OCI-LY3 (cell line): ENCODE measurements at regions not wholly inside any gene's neighbourhood (a gene's known extent, or its start where the extent isn't known, plus 50 kb on each side); places are given as distances from the start of the nearest gene placed in this dataset.

Experiments used
- EZH2phosphoT487 ChIP-seq: fragments of 200-600 bp; shearing (Covaris generic); IDR thresholded peaks from 2 replicates; pipeline ENCODE4 v1.6.1; 2018; ENCODE audit warnings: antibody characterized with exemption, mixed run types, low read depth
- TF ChIP-seq, protein P1 (sequence below): fragments of 200-600, 300-600 bp; sonication (generic); IDR thresholded peaks from 2 replicates; pipeline ENCODE4 v1.5.1; 2014; ENCODE audit warnings: antibody characterized with exemption, low read length, low read depth

GRCh38 chr9:17031546-17031945, 103.3 kb upstream of the CNTLN start:
- TF ChIP-seq, protein P1, sequence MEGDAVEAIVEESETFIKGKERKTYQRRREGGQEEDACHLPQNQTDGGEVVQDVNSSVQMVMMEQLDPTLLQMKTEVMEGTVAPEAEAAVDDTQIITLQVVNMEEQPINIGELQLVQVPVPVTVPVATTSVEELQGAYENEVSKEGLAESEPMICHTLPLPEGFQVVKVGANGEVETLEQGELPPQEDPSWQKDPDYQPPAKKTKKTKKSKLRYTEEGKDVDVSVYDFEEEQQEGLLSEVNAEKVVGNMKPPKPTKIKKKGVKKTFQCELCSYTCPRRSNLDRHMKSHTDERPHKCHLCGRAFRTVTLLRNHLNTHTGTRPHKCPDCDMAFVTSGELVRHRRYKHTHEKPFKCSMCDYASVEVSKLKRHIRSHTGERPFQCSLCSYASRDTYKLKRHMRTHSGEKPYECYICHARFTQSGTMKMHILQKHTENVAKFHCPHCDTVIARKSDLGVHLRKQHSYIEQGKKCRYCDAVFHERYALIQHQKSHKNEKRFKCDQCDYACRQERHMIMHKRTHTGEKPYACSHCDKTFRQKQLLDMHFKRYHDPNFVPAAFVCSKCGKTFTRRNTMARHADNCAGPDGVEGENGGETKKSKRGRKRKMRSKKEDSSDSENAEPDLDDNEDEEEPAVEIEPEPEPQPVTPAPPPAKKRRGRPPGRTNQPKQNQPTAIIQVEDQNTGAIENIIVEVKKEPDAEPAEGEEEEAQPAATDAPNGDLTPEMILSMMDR: no peak
- TF ChIP-seq EZH2phosphoT487: no peak
